Upper lobe of left lung (tissue), 6 donors: ENCODE measurements at regions not wholly inside any gene's neighbourhood (a gene's known extent, or its start where the extent isn't known, plus 50 kb on each side); places are given as distances from the start of the nearest gene placed in this dataset.

ENCODE experiments used
- ATAC-seq, 2 donors: fragments of 200-7000 bp; cut with Tn5 transposase; one replicate each; pipeline ENCODE4 v1.9.1; 2022; ENCODE audit warnings: mild to moderate bottlenecking in 2 of 2, moderate library complexity in 2 of 2; ENCODE audit not compliant: low FRiP score in 2 of 2
- DNase-seq, 2 donors: peaks; one replicate each; pipeline ENCODE4 v3.0.0-alpha.2; 2019 to 2020
- H3K27ac ChIP-seq, 4 donors: fragments of 200-600 bp; sonication (generic); one replicate each; pipeline ENCODE4 v1.5.1; 2016 to 2019
- H3K27me3 ChIP-seq, 4 donors: fragments of 200-600 bp; sonication (generic); one replicate each; pipeline ENCODE4 v1.5.1; 2017 to 2019
- H3K36me3 ChIP-seq, 4 donors: fragments of 200-600 bp; sonication (generic); one replicate each; pipeline ENCODE4 v1.5.1; 2016 to 2019
- H3K4me1 ChIP-seq, 4 donors: fragments of 200-600 bp; sonication (generic); one replicate each; pipeline ENCODE4 v1.5.1; 2018 to 2019
- H3K4me3 ChIP-seq, 4 donors: fragments of 200-600 bp; sonication (generic); one replicate each; pipeline ENCODE4 v1.5.1; 2017 to 2019; ENCODE audit warnings: mild to moderate bottlenecking in 2 of 4, moderate library complexity in 1 of 4
- H3K9me3 ChIP-seq, 4 donors: fragments of 200-600 bp; sonication (generic); one replicate each; pipeline ENCODE4 v1.5.1; 2018 to 2019
- CTCF ChIP-seq, 6 experiments: fragments of 450-650 bp in 4 of 6; fragments of 200-600 bp in 2 of 6; sonication (generic) in 2 of 6; IDR thresholded peaks; one replicate each; pipeline ENCODE4 v1.5.1; 2016 to 2019; ENCODE audit warnings: antibody characterized with exemption in 6 of 6
- EP300 ChIP-seq, 4 donors: sonication (generic); formaldehyde crosslinking; IDR thresholded peaks; one replicate each; pipeline ENCODE4 v1.5.1; 2017; ENCODE audit warnings: antibody characterized with exemption in 4 of 4, control low read depth in 2 of 4
- POLR2A ChIP-seq, 4 donors: fragments of 450-650 bp; IDR thresholded peaks; one replicate each; pipeline ENCODE4 v1.5.1; 2016 to 2017; ENCODE audit warnings: antibody characterized with exemption in 4 of 4, mild to moderate bottlenecking in 2 of 4
- POLR2AphosphoS5 ChIP-seq, 2 donors: sonication (generic); formaldehyde crosslinking; IDR thresholded peaks; one replicate each; pipeline ENCODE4 v1.5.1; 2017; ENCODE audit warnings: antibody characterized with exemption in 2 of 2
- WGBS, 2 donors: methylation state at CpG; one replicate each; pipeline ENCODE4 v1.1.5; 2017 to 2018; 5-methylcytosine and 5-hydroxymethylcytosine counted together
- donor health status: DM: no; HTN: no; CAD: no; lungs with moderate emphysema.
- donor health status: DM: no; HTN: yes; CAD: no; lungs with severe emphysema.

DNA sequence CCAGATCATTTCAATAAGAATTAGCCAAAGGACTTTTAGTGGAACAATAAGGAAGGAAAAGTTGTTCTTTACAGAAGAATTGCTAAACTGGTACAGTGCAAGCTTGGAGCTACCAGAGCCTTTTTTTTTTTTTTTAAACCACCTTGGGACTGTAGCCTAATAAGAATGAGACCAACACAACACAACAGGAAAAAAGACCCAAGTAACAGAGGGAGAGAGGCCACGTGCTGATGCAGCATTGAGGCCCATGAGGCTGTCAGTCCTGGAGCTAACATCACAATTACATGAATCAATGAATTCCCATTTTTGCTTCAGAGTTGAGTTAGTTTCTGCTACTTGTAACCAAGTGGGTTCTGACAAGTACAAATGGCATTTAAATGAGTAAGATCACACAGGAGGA, 149.0 kb upstream of the EEA1 start:
- no peaks in the 10 kb centered on the region for H3K4me1 ChIP-seq
- H3K36me3 ChIP-seq = no peaks in the 10 kb centered on the region
- no peak overlapping the region for H3K27ac ChIP-seq
- TF ChIP-seq CTCF (IDR thresholded peaks at IDR 0.05) (no peak), EP300 (IDR thresholded peaks at IDR 0.05) (no peak), POLR2AphosphoS5 (IDR thresholded peaks at IDR 0.05) (no peak), POLR2A (IDR thresholded peaks at IDR 0.05) (no peak)
- no peak for DNase-seq
- no peak for ATAC-seq
- 71 to 86% methylated on average over 1 of the region's 1 CpG for WGBS, 2 donors
- H3K4me3 ChIP-seq = no peak overlapping the region
- no peaks in the 10 kb centered on the region for H3K27me3 ChIP-seq
- H3K9me3 ChIP-seq = no peaks in the 10 kb centered on the region

GRCh38 chr12:93078577-93078976, 149.5 kb upstream of the EEA1 start:
- no peak overlapping the region for H3K4me3 ChIP-seq
- H3K9me3 ChIP-seq = no peaks in the 10 kb centered on the region
- H3K36me3 ChIP-seq = no peaks in the 10 kb centered on the region
- H3K4me1 ChIP-seq = no peaks in the 10 kb centered on the region
- no peak for DNase-seq
- ATAC-seq = no peak
- TF ChIP-seq CTCF (IDR thresholded peaks at IDR 0.05) (no peak), POLR2A (IDR thresholded peaks at IDR 0.05) (no peak)
- 95 to 97% methylated on average over 7 to 8 of the region's 8 CpGs for WGBS, 2 donors
- H3K27me3 ChIP-seq = no peaks in the 10 kb centered on the region
- H3K27ac ChIP-seq = no peak overlapping the region

- Histone ChIP-seq H3K27ac (no peak overlapping the region), H3K9me3 (no peaks in the 10 kb centered on the region), H3K27me3 (no peaks in the 10 kb centered on the region), H3K36me3 (no peaks in the 10 kb centered on the region), H3K4me1 (no peaks in the 10 kb centered on the region), H3K4me3 (no peak overlapping the region)
- TF ChIP-seq EP300 (IDR thresholded peaks at IDR 0.05) = no peak
- no peak for TF ChIP-seq CTCF (IDR thresholded peaks at IDR 0.05)
- no peak for TF ChIP-seq POLR2A (IDR thresholded peaks at IDR 0.05)
- TF ChIP-seq POLR2AphosphoS5 (IDR thresholded peaks at IDR 0.05) = no peak
- WGBS, 2 donors = 89 to 91% methylated on average over 3 of the region's 3 CpGs
- ATAC-seq (no peak), DNase-seq (no peak)
These were observed 150.2 kb upstream of the EEA1 start for GRCh38 chr12:93079271-93079670.

- ATAC-seq (no peak), DNase-seq (no peak)
- Histone ChIP-seq H3K27me3 (no peaks in the 10 kb centered on the region), H3K27ac (no peak overlapping the region), H3K36me3 (no peaks in the 10 kb centered on the region), H3K4me1 (no peaks in the 10 kb centered on the region), H3K9me3 (no peaks in the 10 kb centered on the region), H3K4me3 (no peak overlapping the region)
- 86 to 88% methylated on average over 6 of the region's 6 CpGs for WGBS, 2 donors
- no peak for TF ChIP-seq CTCF (IDR thresholded peaks at IDR 0.05)
- TF ChIP-seq POLR2AphosphoS5 (IDR thresholded peaks at IDR 0.05) = no peak
- no peak for TF ChIP-seq EP300 (IDR thresholded peaks at IDR 0.05)
- no peak for TF ChIP-seq POLR2A (IDR thresholded peaks at IDR 0.05)
These were observed 150.9 kb upstream of the EEA1 start for GRCh38 chr12:93079976-93080375.

DNA sequence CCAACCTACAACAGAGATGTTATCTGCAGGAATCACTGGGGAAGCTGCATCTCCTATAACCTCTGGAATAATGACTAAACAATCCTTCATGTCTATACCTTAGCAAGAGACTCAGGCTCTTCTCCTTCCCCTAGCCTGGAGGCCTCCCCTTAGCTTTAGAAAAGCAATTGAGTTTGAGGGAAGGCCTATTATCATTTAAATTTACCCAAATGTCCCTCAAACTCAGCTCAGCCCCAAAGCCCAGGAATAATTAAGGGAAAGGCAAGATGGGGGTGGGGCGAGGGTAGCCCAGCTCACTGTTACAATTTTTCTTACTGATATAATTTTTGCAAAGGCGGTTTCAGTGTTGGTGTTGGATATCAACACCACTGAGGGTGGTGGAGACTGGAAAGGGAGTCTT, 151.4 kb upstream of the EEA1 start:
- H3K27me3 ChIP-seq = no peaks in the 10 kb centered on the region
- no peak overlapping the region for H3K27ac ChIP-seq
- no peaks in the 10 kb centered on the region for H3K4me1 ChIP-seq
- ATAC-seq (no peak), DNase-seq (no peak)
- no peaks in the 10 kb centered on the region for H3K36me3 ChIP-seq
- no peak overlapping the region for H3K4me3 ChIP-seq
- TF ChIP-seq POLR2A (IDR thresholded peaks at IDR 0.05) = no peak
- no peak for TF ChIP-seq CTCF (IDR thresholded peaks at IDR 0.05)
- no peak for TF ChIP-seq EP300 (IDR thresholded peaks at IDR 0.05)
- no peak for TF ChIP-seq POLR2AphosphoS5 (IDR thresholded peaks at IDR 0.05)
- no peaks in the 10 kb centered on the region for H3K9me3 ChIP-seq
- WGBS, 2 donors = 48% methylated on average over 2 of the region's 2 CpGs
